Fibroblast of upper back skin (primary cell): ENCODE measurements at regions not wholly inside any gene's neighbourhood (a gene's known extent, or its start where the extent isn't known, plus 50 kb on each side); places are given as distances from the start of the nearest gene placed in this dataset.
A peak's percentile ranks its signal among the peaks of the same experiment; 100 is the strongest.
"Not testable (repeated sequence)": the region's sequence is repeated elsewhere in the genome, so short reads cannot be mapped to it uniquely, and the experiment has no call there.

Experiments used
- DNase-seq: peaks from one replicate; pipeline ENCODE4 v3.0.0-alpha.2; 2013

GRCh38 chr2:190150413-190150812 lies 87.9 kb upstream of the MSTN start:
- no peak for DNase-seq

- no peak for DNase-seq
These were observed 87.4 kb upstream of the MSTN start for GRCh38 chr2:190149908-190150307.

- no peak for DNase-seq
These were observed 86.7 kb upstream of the MSTN start for GRCh38 chr2:190149200-190149599.

GRCh38 chr2:190146109-190146508 lies 83.6 kb upstream of the MSTN start:
- not testable (repeated sequence) for DNase-seq

GRCh38 chr2:190140474-190140873 lies 77.9 kb upstream of the MSTN start:
- DNase-seq: not testable (repeated sequence)

GRCh38 chr2:190139371-190139770 lies 76.8 kb upstream of the MSTN start:
- no peak for DNase-seq

GRCh38 chr2:190138032-190138431 lies 75.5 kb upstream of the MSTN start:
- no peak for DNase-seq

GRCh38 chr2:190137561-190137960 lies 75.0 kb upstream of the MSTN start:
- peak; percentile 50 for DNase-seq

- no peak for DNase-seq
These were observed 74.3 kb upstream of the MSTN start for GRCh38 chr2:190136825-190137224.

GRCh38 chr2:190136259-190136658 lies 73.7 kb upstream of the MSTN start:
- DNase-seq: no peak

GRCh38 chr2:190129421-190130199 lies 67.1 kb upstream of the MSTN start:
- DNase-seq: no peak

- DNase-seq: no peak
These were observed 65.1 kb upstream of the MSTN start for GRCh38 chr2:190127651-190128050.

- peak; percentile 11 for DNase-seq
These were observed 64.3 kb upstream of the MSTN start for GRCh38 chr2:190126798-190127197.

- peak; percentile 80 for DNase-seq
These were observed 61.4 kb upstream of the MSTN start for GRCh38 chr2:190123956-190124355.

- DNase-seq: peak; percentile 14
These were observed 59.4 kb upstream of the MSTN start for GRCh38 chr2:190121971-190122370.

- DNase-seq: no peak
These were observed 58.8 kb upstream of the MSTN start for GRCh38 chr2:190121305-190121704.

- DNase-seq: no peak
These were observed 57.5 kb upstream of the MSTN start for GRCh38 chr2:190119923-190120590.

- DNase-seq: no peak
These were observed 56.7 kb upstream of the MSTN start for GRCh38 chr2:190119257-190119656.

- DNase-seq: no peak
These were observed 54.8 kb upstream of the MSTN start for GRCh38 chr2:190117305-190117704.

- no peak for DNase-seq
These were observed 50.5 kb upstream of the MSTN start for GRCh38 chr2:190113000-190113399.
